Gastroesophageal sphincter (tissue), 4 donors: ENCODE measurements at regions not wholly inside any gene's neighbourhood (a gene's known extent, or its start where the extent isn't known, plus 50 kb on each side); places are given as distances from the start of the nearest gene placed in this dataset.

Source experiments
- ATAC-seq: fragments of 150-250 bp; one replicate; pipeline ENCODE4 v1.9.1; 2016; ENCODE audit warnings: mild to moderate bottlenecking, moderate library complexity
- H3K27ac ChIP-seq, 4 donors: fragments of 200-600 bp; sonication (generic) in 3 of 4; 1 replicate in 3 of 4; 2 replicates in 1 of 4; pipeline ENCODE4 v1.5.1; 2016 to 2019
- H3K27me3 ChIP-seq: fragments of 200-600 bp; sonication (generic); one replicate; pipeline ENCODE4 v1.5.1; 2019
- H3K36me3 ChIP-seq, 2 donors: fragments of 200-600 bp; sonication (generic); one replicate each; pipeline ENCODE4 v1.5.1; 2019; ENCODE audit warnings: control low read depth in 1 of 2
- H3K4me1 ChIP-seq, 3 donors: fragments of 200-600 bp; sonication (generic); 1 replicate in 2 of 3; 2 replicates in 1 of 3; pipeline ENCODE4 v1.5.1; 2016 to 2019; ENCODE audit warnings: control low read depth in 2 of 3
- H3K4me3 ChIP-seq, 2 donors: fragments of 200-600 bp; sonication (generic); one replicate each; pipeline ENCODE4 v1.5.1; 2019; ENCODE audit warnings: mild to moderate bottlenecking in 1 of 2, moderate library complexity in 1 of 2
- H3K9me3 ChIP-seq, 3 donors: fragments of 200-600 bp; sonication (generic); one replicate each; pipeline ENCODE4 v1.5.1; 2017 to 2019; ENCODE audit warnings: control low read depth in 2 of 3
- CTCF ChIP-seq, 4 experiments: fragments of 200-600 bp in 2 of 4; fragments of 450-650 bp in 2 of 4; sonication (generic) in 1 of 4; IDR thresholded peaks; one replicate each; pipeline ENCODE4 v1.5.1; 2017 to 2019; ENCODE audit warnings: antibody characterized with exemption in 4 of 4, mild to moderate bottlenecking in 2 of 4, moderate library complexity in 2 of 4
- EP300 ChIP-seq: sonication (generic); formaldehyde crosslinking; IDR thresholded peaks from one replicate; pipeline ENCODE4 v1.6.1; 2017; ENCODE audit warnings: antibody characterized with exemption, mild to moderate bottlenecking
- POLR2A ChIP-seq, 2 donors: fragments of 450-650 bp; IDR thresholded peaks; one replicate each; pipeline ENCODE4 v1.6.1; 2017; ENCODE audit warnings: antibody characterized with exemption in 2 of 2, mild to moderate bottlenecking in 2 of 2, moderate library complexity in 1 of 2
- POLR2AphosphoS5 ChIP-seq: sonication (generic); formaldehyde crosslinking; IDR thresholded peaks from one replicate; pipeline ENCODE4 v1.6.1; 2017; ENCODE audit warnings: antibody characterized with exemption
- WGBS, 2 donors: methylation state at CpG; one replicate each; pipeline ENCODE4 v1.1.5; 2018; ENCODE audit warnings: low coverage in 1 of 2; 5-methylcytosine and 5-hydroxymethylcytosine counted together

- Histone ChIP-seq H3K27ac (peak overlapping the region in 1 of 4 donors; percentile 0), H3K4me3 (peak overlapping the region; percentile 27 to 36), H3K9me3 (no peaks in the 10 kb centered on the region), H3K36me3 (no peaks in the 10 kb centered on the region), H3K4me1 (peaks cover 0 to 17% (median 0%) of the 10 kb centered on the region in 3 donors), H3K27me3 (peaks cover 100% of the 10 kb centered on the region)
- no peak for ATAC-seq
- 3 to 5% methylated on average over 15 to 22 of the region's 22 CpGs for WGBS, 2 donors
- TF ChIP-seq POLR2AphosphoS5 (no peak), CTCF (IDR thresholded peaks at IDR 0.05) (no peak), EP300 (no peak), POLR2A (IDR thresholded peaks at IDR 0.05) (no peak)
Measured at GRCh38 chr5:88666761-88667495, 216.1 kb downstream of the MEF2C start.

- H3K27ac ChIP-seq: no peak overlapping the region
- H3K27me3 ChIP-seq: peaks cover 100% of the 10 kb centered on the region
- ATAC-seq: no peak
- peaks cover 5 to 28% (median 6%) of the 10 kb centered on the region in 3 donors for H3K4me1 ChIP-seq
- no peak for TF ChIP-seq POLR2A (IDR thresholded peaks at IDR 0.05)
- TF ChIP-seq CTCF (IDR thresholded peaks at IDR 0.05): no peak
- no peaks in the 10 kb centered on the region for H3K9me3 ChIP-seq
- H3K4me3 ChIP-seq: peak overlapping the region in 1 of 2 donors; percentile 3
- no peaks in the 10 kb centered on the region for H3K36me3 ChIP-seq
- 7 to 10% methylated on average over 11 to 13 of the region's 17 CpGs for WGBS, 2 donors
Measured at GRCh38 chr5:88665750-88666215, 217.2 kb downstream of the MEF2C start.

- H3K4me1 ChIP-seq: peaks cover 5 to 39% (median 6%) of the 10 kb centered on the region in 3 donors
- WGBS, 2 donors: 0 to 7% methylated on average over 2 of the region's 2 CpGs
- no peaks in the 10 kb centered on the region for H3K36me3 ChIP-seq
- TF ChIP-seq POLR2A (IDR thresholded peaks at IDR 0.05) (no peak), CTCF (IDR thresholded peaks at IDR 0.05) (no peak), POLR2AphosphoS5 (no peak), EP300 (no peak)
- H3K27ac ChIP-seq: no peak overlapping the region
- peaks cover 0 to 7% (median 0%) of the 10 kb centered on the region in 3 donors for H3K9me3 ChIP-seq
- peaks cover 100% of the 10 kb centered on the region for H3K27me3 ChIP-seq
- ATAC-seq: no peak
- no peak overlapping the region for H3K4me3 ChIP-seq
Measured at GRCh38 chr5:88664645-88665044, 218.3 kb downstream of the MEF2C start.

- TF ChIP-seq POLR2AphosphoS5 (no peak), CTCF (IDR thresholded peaks at IDR 0.05) (no peak), EP300 (no peak), POLR2A (IDR thresholded peaks at IDR 0.05) (no peak)
- H3K27me3 ChIP-seq: peaks cover 100% of the 10 kb centered on the region
Measured at GRCh38 chr5:88663793-88664216, 219.2 kb downstream of the MEF2C start.

GRCh38 chr5:88662846-88663245 lies 220.1 kb downstream of the MEF2C start:
- no peak for TF ChIP-seq EP300
- TF ChIP-seq POLR2A (IDR thresholded peaks at IDR 0.05): no peak
- TF ChIP-seq POLR2AphosphoS5: no peak
- no peak for TF ChIP-seq CTCF (IDR thresholded peaks at IDR 0.05)
- H3K36me3 ChIP-seq: no peaks in the 10 kb centered on the region
- H3K27me3 ChIP-seq: peaks cover 100% of the 10 kb centered on the region
- no peak for ATAC-seq
- H3K9me3 ChIP-seq: peaks cover 0 to 9% (median 0%) of the 10 kb centered on the region in 3 donors
- no peak overlapping the region for H3K4me3 ChIP-seq
- WGBS, 2 donors: 8 to 13% methylated on average over 6 of the region's 6 CpGs
- H3K4me1 ChIP-seq: peaks cover 5 to 39% (median 6%) of the 10 kb centered on the region in 3 donors
- no peak overlapping the region for H3K27ac ChIP-seq

More at GRCh38 chr5:88663793-88664216, 219.2 kb downstream of the MEF2C start:
- Histone ChIP-seq H3K27ac (no peak overlapping the region), H3K36me3 (no peaks in the 10 kb centered on the region), H3K4me3 (no peak overlapping the region), H3K9me3 (peaks cover 0 to 9% (median 0%) of the 10 kb centered on the region in 3 donors), H3K4me1 (peaks cover 5 to 42% (median 6%) of the 10 kb centered on the region in 3 donors)
- 12 to 16% methylated on average over 7 of the region's 7 CpGs for WGBS, 2 donors
- ATAC-seq: no peak
